GM19324 (cell line): ENCODE measurements at regions not wholly inside any gene's neighbourhood (a gene's known extent, or its start where the extent isn't known, plus 50 kb on each side); places are given as distances from the start of the nearest gene placed in this dataset.
"Not testable (repeated sequence)": the region's sequence is repeated elsewhere in the genome, so short reads cannot be mapped to it uniquely, and the experiment has no call there.

Experiments
- ATAC-seq: cut with Tn5 transposase; IDR thresholded peaks from one replicate; pipeline ENCODE4 v1.9.1; 2021; ENCODE audit warnings: mild to moderate bottlenecking, moderate library complexity; ENCODE audit not compliant: unreplicated experiment, low FRiP score

DNA sequence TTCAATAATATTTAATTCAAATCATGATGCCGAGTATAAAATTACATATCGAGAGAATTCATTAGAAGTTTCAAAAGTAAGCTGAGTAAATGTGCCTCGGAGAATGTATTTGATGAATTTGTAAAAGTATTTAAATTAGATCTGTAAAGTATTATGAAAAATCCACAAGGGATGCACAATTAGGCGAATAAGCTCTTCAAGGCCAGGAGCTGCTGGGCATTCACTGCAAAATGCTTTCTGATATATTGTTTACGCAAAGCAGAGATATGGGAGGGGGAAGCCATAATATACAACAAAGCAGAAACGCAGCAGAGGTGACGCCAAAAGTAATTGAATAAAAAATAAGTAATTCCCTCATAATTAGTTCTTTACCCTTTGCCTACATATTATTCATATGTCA is 1121.5 kb upstream of the TENM3 start:
- no peak for ATAC-seq

GRCh38 chr4:181127171-181127570 is 1116.0 kb upstream of the TENM3 start:
- no peak for ATAC-seq

- not testable (repeated sequence) for ATAC-seq
Measured at GRCh38 chr4:181130317-181130716, 1112.9 kb upstream of the TENM3 start.

DNA sequence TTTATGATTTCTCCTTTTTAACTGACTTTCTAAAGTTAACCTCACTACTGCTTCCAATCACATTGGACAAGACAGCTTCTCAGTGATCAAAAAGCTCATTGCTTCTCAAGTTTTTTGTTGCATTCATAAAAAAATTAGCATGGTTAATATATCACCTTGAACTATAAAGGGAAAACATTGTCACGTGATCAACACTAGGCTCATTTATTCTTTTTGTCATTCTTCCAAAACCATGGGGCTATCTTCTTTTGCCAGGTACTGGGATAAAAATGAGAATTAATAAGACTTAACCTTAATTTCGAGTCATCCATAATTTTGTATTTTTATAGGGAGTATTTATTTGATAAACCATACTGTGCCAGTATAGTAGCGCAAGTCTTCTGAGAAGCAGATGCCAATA is 1105.9 kb upstream of the TENM3 start:
- no peak for ATAC-seq

- no peak for ATAC-seq
Measured at GRCh38 chr4:181138116-181138515, 1105.1 kb upstream of the TENM3 start.

GRCh38 chr4:181140037-181140603 is 1103.1 kb upstream of the TENM3 start:
- no peak for ATAC-seq

- peak; percentile 77 for ATAC-seq
Measured at GRCh38 chr4:181143250-181143854, 1099.8 kb upstream of the TENM3 start.

DNA sequence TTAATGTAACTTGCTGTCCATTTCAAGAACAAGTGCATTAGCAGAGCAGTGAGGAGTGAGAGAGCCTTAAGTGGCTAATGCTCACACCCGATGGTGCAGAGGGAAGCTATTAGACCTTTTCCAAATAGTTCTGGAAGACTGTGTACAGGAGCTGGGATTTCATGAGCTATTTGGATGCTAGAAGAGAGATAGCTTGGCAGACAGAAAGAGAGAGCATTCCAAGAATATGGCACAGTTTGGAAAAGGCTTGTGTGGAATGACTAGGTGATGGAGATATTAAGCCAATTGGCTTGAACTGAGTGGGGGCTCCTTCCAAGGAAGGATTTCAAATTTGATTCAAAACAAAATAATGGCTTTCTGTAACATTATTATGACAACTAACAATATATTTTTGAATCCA is 1097.2 kb upstream of the TENM3 start:
- ATAC-seq = no peak

GRCh38 chr4:181147416-181147951 is 1095.7 kb upstream of the TENM3 start:
- ATAC-seq = no peak

GRCh38 chr4:181148470-181148869 is 1094.7 kb upstream of the TENM3 start:
- ATAC-seq = no peak

- ATAC-seq = no peak
Measured at GRCh38 chr4:181150191-181150590, 1093.0 kb upstream of the TENM3 start.

DNA sequence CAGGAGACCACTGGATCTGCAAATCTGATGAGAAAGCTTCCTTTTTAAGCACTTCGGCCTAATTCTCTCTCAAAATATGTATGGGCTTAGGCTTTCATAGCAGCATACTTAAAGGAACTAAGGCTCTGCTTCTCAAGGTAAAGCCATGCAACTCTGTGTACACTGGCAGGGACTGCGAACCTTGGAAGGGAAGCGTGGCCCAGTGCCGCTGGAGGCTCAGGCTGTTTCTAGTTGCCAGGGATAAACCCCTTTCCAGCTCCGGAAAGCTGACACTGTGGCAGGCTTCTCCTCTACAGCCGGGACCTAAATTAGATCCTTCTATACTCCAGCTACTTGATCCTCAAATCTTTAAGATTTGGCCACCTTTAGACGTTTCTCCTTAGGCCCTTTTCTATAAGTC is 1091.3 kb upstream of the TENM3 start:
- no peak for ATAC-seq

DNA sequence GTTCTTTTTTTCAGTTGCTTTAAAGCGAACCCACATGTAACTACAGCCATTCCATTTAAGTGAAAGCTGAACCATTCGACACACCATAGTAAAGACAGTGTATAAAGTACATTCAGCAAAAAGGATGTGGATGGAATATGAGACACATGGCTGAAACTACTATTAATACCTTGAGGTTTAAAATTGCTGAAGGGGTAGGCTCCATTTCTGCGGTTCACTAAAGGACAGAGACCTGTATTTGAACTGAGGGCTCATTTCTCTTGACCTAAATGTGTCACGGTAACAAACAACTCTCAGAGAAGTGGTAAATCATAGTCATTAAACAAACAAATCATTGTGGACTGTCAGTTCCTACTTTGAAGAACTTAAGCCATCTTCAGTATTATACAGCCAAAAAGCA is 1085.6 kb upstream of the TENM3 start:
- no peak for ATAC-seq

- no peak for ATAC-seq
Measured at GRCh38 chr4:181158971-181159370, 1084.2 kb upstream of the TENM3 start.

GRCh38 chr4:181161669-181162068 is 1081.5 kb upstream of the TENM3 start:
- ATAC-seq = no peak

- ATAC-seq = no peak
Measured at GRCh38 chr4:181162266-181162665, 1080.9 kb upstream of the TENM3 start.

- no peak for ATAC-seq
Measured at GRCh38 chr4:181162676-181163075, 1080.5 kb upstream of the TENM3 start.

DNA sequence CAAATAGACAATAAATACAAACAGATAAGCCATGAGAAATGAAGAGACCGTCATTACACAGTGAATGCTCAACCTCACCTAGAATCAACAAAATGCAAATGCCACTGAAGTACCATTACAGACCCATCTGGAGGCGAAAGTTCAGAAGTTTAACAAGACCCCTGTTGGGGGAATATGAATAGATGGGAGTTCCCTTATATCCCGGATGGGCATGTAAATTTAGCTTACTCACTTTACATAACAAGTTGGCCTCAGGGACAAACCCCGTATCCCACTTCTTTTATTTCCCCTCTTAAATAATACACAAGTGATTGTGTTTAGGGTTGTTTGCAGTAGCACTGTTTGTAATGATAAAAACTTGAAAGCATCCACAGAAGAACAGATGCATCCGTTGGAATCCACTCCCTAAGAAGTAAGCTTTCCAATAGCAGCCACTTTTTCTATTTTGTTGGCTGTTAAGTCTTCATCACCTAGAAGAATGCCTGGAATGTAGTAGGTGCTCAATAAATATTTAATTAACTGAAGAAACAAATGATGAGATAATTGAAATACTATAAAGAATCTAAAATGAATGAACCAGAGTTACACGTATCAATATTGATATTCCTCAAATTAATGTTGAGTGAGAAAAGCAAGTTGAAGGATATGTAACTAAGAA is 1076.3 kb upstream of the TENM3 start:
- no peak for ATAC-seq

DNA sequence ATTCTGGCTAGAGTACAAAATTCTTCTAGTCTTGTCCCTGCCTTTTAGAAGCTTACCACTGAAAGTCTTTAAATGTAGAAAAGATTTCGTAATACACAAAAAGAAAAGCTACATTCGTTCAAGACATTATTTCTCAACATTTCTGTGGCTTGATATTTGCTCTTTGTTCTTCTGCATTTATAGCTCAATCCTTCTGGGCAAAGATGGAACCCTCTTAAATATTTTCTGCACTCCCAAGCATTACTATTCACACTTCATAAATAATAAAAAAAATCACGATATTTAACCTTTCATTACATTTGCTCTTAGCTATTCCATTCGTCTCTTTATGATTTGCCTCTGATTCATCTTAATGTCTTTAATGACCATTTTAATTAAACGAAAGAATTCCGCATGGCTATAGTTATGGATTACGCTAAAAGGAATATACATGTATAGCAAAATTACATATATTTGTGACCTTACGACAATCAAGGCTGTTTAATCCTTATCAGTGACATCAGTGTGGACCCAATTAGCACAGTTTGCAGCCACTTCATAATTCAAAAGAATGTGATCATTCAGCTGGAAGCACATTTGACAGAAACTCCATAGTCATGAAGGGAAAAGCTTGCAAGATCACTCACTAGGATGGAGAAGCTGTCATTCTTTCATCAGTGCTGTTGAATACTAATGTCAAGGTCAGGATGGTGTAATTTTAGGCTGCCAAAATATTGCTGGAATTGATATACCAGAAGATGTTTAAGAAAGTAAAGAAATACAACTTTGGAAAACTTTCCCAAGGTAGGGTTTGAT is 1075.0 kb upstream of the TENM3 start:
- no peak for ATAC-seq

DNA sequence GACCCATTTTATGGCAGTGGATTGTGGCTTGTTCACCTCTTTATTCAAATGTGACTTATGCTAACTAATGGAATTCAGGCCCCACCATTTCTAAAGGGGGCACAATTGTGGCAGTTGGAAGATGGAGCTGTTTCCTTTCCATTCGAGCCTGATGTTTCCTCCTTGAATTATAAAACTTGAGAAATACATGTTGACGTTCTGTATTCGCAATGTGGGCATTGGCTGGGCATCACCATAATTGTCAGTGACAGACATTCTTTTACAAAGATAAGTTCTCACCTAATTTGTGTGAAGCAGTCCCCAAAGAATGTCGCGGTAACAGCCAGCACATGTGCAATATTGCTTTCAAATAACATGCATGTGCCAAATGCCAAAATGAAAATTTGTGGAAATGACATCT is 1070.2 kb upstream of the TENM3 start:
- ATAC-seq = no peak

- no peak for ATAC-seq
Measured at GRCh38 chr4:181176306-181176705, 1066.9 kb upstream of the TENM3 start.
